H1 (cell line): ENCODE measurements at regions not wholly inside any gene's neighbourhood (a gene's known extent, or its start where the extent isn't known, plus 50 kb on each side); places are given as distances from the start of the nearest gene placed in this dataset.
"Not testable (repeated sequence)": the region's sequence is repeated elsewhere in the genome, so short reads cannot be mapped to it uniquely, and the experiment has no call there.

ENCODE experiments used
- CTCF ChIA-PET: fragments of 300-600 bp; sonication (Branson Sonifier 250); formaldehyde crosslinking; loops from one replicate; lab custom pipeline; 2021; ENCODE audit not compliant: partially characterized antibody; lab: Charles Lee
- POLR2A ChIA-PET: fragments of 300-600 bp; sonication (Branson Sonifier 250); formaldehyde crosslinking; loops from one replicate; lab custom pipeline; 2021; ENCODE audit warnings: inconsistent platforms; ENCODE audit not compliant: partially characterized antibody; lab: Charles Lee
- DNase-seq, 2 experiments: peaks; one replicate each; pipeline versions ENCODE4 v3.0.0 to v3.0.0-alpha.2; 2010 to 2022; ENCODE audit warnings: low spot score in 2 of 2, low read depth in 1 of 2, mixed read lengths in 1 of 2
- FAIRE-seq: peaks from 2 replicates; lab custom pipeline; 2011; peaks lifted over from hg19 to GRCh38; lab: Jason Lieb, UNC
- H2AFZ ChIP-seq: 2 replicates; pipeline ENCODE4 v1.8.1; 2012; ENCODE audit warnings: low read length, inconsistent platforms
- H2AK5ac ChIP-seq: 2 replicates; pipeline ENCODE4 v1.6.1; 2013; ENCODE audit warnings: low read depth, low read length
- H2BK120ac ChIP-seq: replicated peaks from 2 replicates; pipeline ENCODE3; 2013; ENCODE audit warnings: low read depth, low read length, inconsistent platforms
- H2BK12ac ChIP-seq: 2 replicates; pipeline ENCODE4 v1.6.1; 2013; ENCODE audit warnings: low read depth, low read length
- H2BK15ac ChIP-seq: 2 replicates; pipeline ENCODE4 v1.6.1; 2013; ENCODE audit warnings: low read length
- H2BK20ac ChIP-seq: 2 replicates; pipeline ENCODE4 v1.6.1; 2013; ENCODE audit warnings: low read length
- H2BK5ac ChIP-seq: 2 replicates; pipeline ENCODE4 v1.6.1; 2013; ENCODE audit warnings: low read depth, low read length
- H3K14ac ChIP-seq: 2 replicates; pipeline ENCODE4 v1.6.1; 2013; ENCODE audit warnings: inconsistent platforms; ENCODE audit not compliant: insufficient read length
- H3K18ac ChIP-seq: 2 replicates; pipeline ENCODE4 v1.6.1; 2013; ENCODE audit warnings: low read length; ENCODE audit errors: extremely low read depth
- H3K23ac ChIP-seq: 2 replicates; pipeline ENCODE4 v1.6.1; 2013; ENCODE audit warnings: inconsistent platforms; ENCODE audit not compliant: insufficient read length
- H3K23me2 ChIP-seq: 2 replicates; pipeline ENCODE4 v1.6.1; 2013; ENCODE audit warnings: low read depth, low read length
- H3K27ac ChIP-seq: 2 replicates; pipeline ENCODE4 v1.6.1; 2011; ENCODE audit warnings: low read depth, low read length, inconsistent platforms
- H3K27me3 ChIP-seq, 4 experiments: replicated peaks in 1 of 4; 1 replicate in 1 of 4; 2 replicates in 3 of 4; pipeline versions ENCODE4 v1.6.1 to v1.8.1; 2011 to 2013; ENCODE audit warnings: low read length in 3 of 4, mild to moderate bottlenecking in 3 of 4, inconsistent platforms in 2 of 4, mixed read lengths in 2 of 4, moderate library complexity in 1 of 4; ENCODE audit not compliant: control insufficient read depth in 3 of 4, insufficient read depth in 3 of 4; ENCODE audit errors: extremely low read depth in 1 of 4
- H3K36me3 ChIP-seq, 4 experiments: 2 replicates each; pipeline versions ENCODE4 v1.6.1 to v1.8.1; 2011 to 2013; ENCODE audit warnings: mild to moderate bottlenecking in 4 of 4, low read length in 3 of 4, moderate library complexity in 2 of 4, control low read depth in 1 of 4, inconsistent platforms in 1 of 4; ENCODE audit not compliant: insufficient read depth in 4 of 4, control insufficient read depth in 2 of 4
- H3K4ac ChIP-seq: replicated peaks from 2 replicates; pipeline ENCODE3; 2013; ENCODE audit warnings: low read length, low read depth, mixed read lengths, inconsistent platforms; ENCODE audit not compliant: insufficient read length
- H3K4me1 ChIP-seq, 4 experiments: replicated peaks in 1 of 4; 1 replicate in 1 of 4; 2 replicates in 3 of 4; pipeline versions ENCODE4 v1.6.1 to v1.8.1; 2011 to 2013; ENCODE audit warnings: low read length in 3 of 4, inconsistent platforms in 2 of 4, mixed read lengths in 1 of 4; ENCODE audit not compliant: insufficient read depth in 4 of 4, control insufficient read depth in 3 of 4
- H3K4me2 ChIP-seq, 2 experiments: 2 replicates each; pipeline versions ENCODE4 v1.6.1 to v1.8.1; 2011 to 2013; ENCODE audit warnings: low read depth in 2 of 2, low read length in 2 of 2, control low read depth in 1 of 2, inconsistent platforms in 1 of 2, mild to moderate bottlenecking in 1 of 2; ENCODE audit not compliant: insufficient read depth in 1 of 2
- H3K4me3 ChIP-seq, 4 experiments: fragments of 200-600, 300-600 bp in 1 of 4; sonication (generic), shearing (Covaris generic), sonication (Bioruptor Twin) in 1 of 4; 2 replicates each; pipeline versions ENCODE4 v1.5.1 to v1.8.1; 2011 to 2016; ENCODE audit warnings: low read length in 4 of 4, low read depth in 3 of 4, control low read depth in 2 of 4, inconsistent platforms in 2 of 4, mild to moderate bottlenecking in 2 of 4, mixed read lengths in 1 of 4, moderate library complexity in 1 of 4; ENCODE audit not compliant: insufficient read depth in 2 of 4; ENCODE audit errors: extremely low read depth in 1 of 4
- H3K56ac ChIP-seq: replicated peaks from 2 replicates; pipeline ENCODE3; 2013; ENCODE audit warnings: low read depth, mild to moderate bottlenecking, mixed read lengths, low read length, inconsistent platforms; ENCODE audit not compliant: insufficient read length
- H3K79me1 ChIP-seq: 2 replicates; pipeline ENCODE4 v1.6.1; 2013; ENCODE audit warnings: low read depth, low read length, control low read depth
- H3K79me2 ChIP-seq, 2 experiments: 2 replicates each; pipeline versions ENCODE4 v1.6.1 to v1.8.1; 2012 to 2013; ENCODE audit warnings: low read length in 2 of 2, mild to moderate bottlenecking in 2 of 2, inconsistent platforms in 1 of 2; ENCODE audit not compliant: insufficient read depth in 2 of 2, control insufficient read depth in 1 of 2
- H3K9ac ChIP-seq, 4 experiments: replicated peaks in 1 of 4; 1 replicate in 1 of 4; 2 replicates in 3 of 4; pipeline versions ENCODE4 v1.6.1 to v1.8.1; 2011 to 2013; ENCODE audit warnings: low read depth in 3 of 4, low read length in 3 of 4, control low read depth in 2 of 4, mild to moderate bottlenecking in 2 of 4, moderate library complexity in 2 of 4, inconsistent platforms in 1 of 4; ENCODE audit errors: extremely low read depth in 1 of 4
- H3K9me3 ChIP-seq, 2 experiments: 2 replicates each; pipeline versions ENCODE4 v1.6.1 to v1.8.1; 2012 to 2013; ENCODE audit warnings: mild to moderate bottlenecking in 2 of 2, moderate library complexity in 2 of 2, control low read depth in 1 of 2, inconsistent platforms in 1 of 2, low read depth in 1 of 2, low read length in 1 of 2, mixed read lengths in 1 of 2; ENCODE audit not compliant: insufficient read depth in 2 of 2
- H4K20me1 ChIP-seq, 2 experiments: replicated peaks in 1 of 2; 2 replicates each; pipeline versions ENCODE3 to v1.8.1; 2011 to 2013; ENCODE audit warnings: inconsistent platforms in 2 of 2, low read length in 2 of 2, mild to moderate bottlenecking in 1 of 2; ENCODE audit not compliant: insufficient read depth in 2 of 2, control insufficient read depth in 1 of 2
- H4K5ac ChIP-seq: 2 replicates; pipeline ENCODE4 v1.6.1; 2013; ENCODE audit warnings: low read length, low read depth, mixed read lengths, inconsistent platforms; ENCODE audit not compliant: insufficient read length
- H4K8ac ChIP-seq: 2 replicates; pipeline ENCODE4 v1.8.0; 2013; ENCODE audit warnings: mild to moderate bottlenecking, moderate library complexity, low read length, inconsistent platforms; ENCODE audit not compliant: insufficient read depth; ENCODE audit errors: extremely low read depth
- H4K91ac ChIP-seq: replicated peaks from 2 replicates; pipeline ENCODE3; 2013; ENCODE audit warnings: low read length, mixed read lengths, inconsistent platforms; ENCODE audit not compliant: insufficient read length
- WGBS, 2 experiments: shearing (Covaris generic) in 1 of 2; methylation state at CpG; one replicate each; pipeline versions ENCODE4 v1.1.6 to v1.1.7; 2013 to 2015; ENCODE audit warnings: low lambda C conversion rate in 2 of 2, mixed read lengths in 2 of 2, inconsistent platforms in 1 of 2, low coverage in 1 of 2, missing lambda C conversion rate in 1 of 2; ENCODE audit not compliant: insufficient replicate concordance in 2 of 2, insufficient coverage in 1 of 2, insufficient read length in 1 of 2; ENCODE audit errors: extremely low coverage in 1 of 2, missing lambda C conversion rate in 1 of 2; 5-methylcytosine and 5-hydroxymethylcytosine counted together

DNA sequence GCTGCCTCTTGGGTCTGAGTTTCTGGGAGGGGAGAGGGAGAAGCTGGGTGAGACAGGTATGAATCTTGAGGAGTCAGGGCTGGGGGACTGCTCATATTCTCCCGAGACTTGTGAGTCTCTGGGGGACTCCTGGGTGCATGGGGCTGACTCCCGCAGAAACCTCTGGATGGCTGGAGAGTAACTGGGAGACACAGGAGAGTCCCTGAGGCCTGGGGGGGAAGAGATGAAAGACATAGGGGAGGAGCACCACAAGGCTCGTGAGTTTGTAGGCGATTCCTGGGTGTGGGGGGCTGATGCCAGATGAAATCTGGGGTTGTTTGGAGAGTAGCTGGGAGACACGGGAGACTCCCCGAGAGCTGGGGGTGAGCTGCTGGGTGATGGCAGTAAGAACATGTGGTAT is 120.4 kb upstream of the ANKRD30BL start:
- H3K56ac ChIP-seq, H3K23ac ChIP-seq, H2AK5ac ChIP-seq, H2AFZ ChIP-seq, H3K4ac ChIP-seq, H3K14ac ChIP-seq, H3K23me2 ChIP-seq, H3K4me2 ChIP-seq, H2BK120ac ChIP-seq, H4K8ac ChIP-seq, H4K91ac ChIP-seq, H3K4me1 ChIP-seq, H2BK5ac ChIP-seq, FAIRE-seq, H3K4me3 ChIP-seq, H3K27me3 ChIP-seq, H2BK20ac ChIP-seq, H3K27ac ChIP-seq, H2BK15ac ChIP-seq, POLR2A ChIA-PET, H4K20me1 ChIP-seq, H3K18ac ChIP-seq, H3K79me2 ChIP-seq, H3K36me3 ChIP-seq, H3K79me1 ChIP-seq, H3K9ac ChIP-seq, DNase-seq, H2BK12ac ChIP-seq, H4K5ac ChIP-seq: not testable (repeated sequence)
- 89% methylated on average over 6 of the region's 6 CpGs; no CpG with 5 or more reads in 1 of the 2 experiments for WGBS, 2 experiments
- peaks cover 0 to 23% of the 10 kb centered on the region in 2 experiments; a peak in 1 of 4 replicates for H3K9me3 ChIP-seq
- CTCF ChIA-PET, result interaction anchor here (1.4 kb wide), 1 partner anchor 67 kb away, joined by 4 read pairs; no protein-coding TSS in a partner anchor
